Smooth muscle cell (in vitro differentiated cells): ENCODE measurements at regions not wholly inside any gene's neighbourhood (a gene's known extent, or its start where the extent isn't known, plus 50 kb on each side); places are given as distances from the start of the nearest gene placed in this dataset.

Experiments
- DNase-seq: peaks from one replicate; lab custom pipeline; 2025; ENCODE audit not compliant: unreplicated experiment; lab: John Stamatoyannopoulos, UW
- H2AFZ ChIP-seq: fragments of 200-600 bp; sonication (generic); 2 replicates; pipeline ENCODE4 v1.6.0; 2016; ENCODE audit warnings: antibody characterized with exemption, low read depth, mild to moderate bottlenecking
- H3F3A ChIP-seq: fragments of 200-600 bp; sonication (generic); 2 replicates; pipeline ENCODE4 v1.6.0; 2017; ENCODE audit warnings: antibody characterized with exemption, low read depth
- H3K27ac ChIP-seq: fragments of 200-600 bp; sonication (generic); 2 replicates; pipeline ENCODE4 v1.5.1; 2016; ENCODE audit warnings: low read depth, mild to moderate bottlenecking
- H3K27me3 ChIP-seq: fragments of 200-600 bp; sonication (generic); 2 replicates; pipeline ENCODE4 v1.6.1; 2016; ENCODE audit warnings: low read depth, mild to moderate bottlenecking
- H3K36me3 ChIP-seq: fragments of 200-600 bp; sonication (generic); 2 replicates; pipeline ENCODE4 v1.5.1; 2016; ENCODE audit warnings: low read depth
- H3K4me1 ChIP-seq: fragments of 200-600 bp; sonication (generic); 2 replicates; pipeline ENCODE4 v1.5.1; 2016; ENCODE audit warnings: low read depth
- H3K4me2 ChIP-seq: fragments of 200-600 bp; sonication (generic); 2 replicates; pipeline ENCODE4 v1.6.0; 2016; ENCODE audit warnings: mild to moderate bottlenecking
- H3K4me3 ChIP-seq: fragments of 200-600 bp; sonication (generic); 2 replicates; pipeline ENCODE4 v1.5.1; 2016; ENCODE audit warnings: mild to moderate bottlenecking
- H3K79me2 ChIP-seq: fragments of 200-600 bp; sonication (generic); 2 replicates; pipeline ENCODE4 v1.6.0; 2016; ENCODE audit warnings: low read depth, mild to moderate bottlenecking
- H3K9ac ChIP-seq: fragments of 200-600 bp; sonication (generic); 2 replicates; pipeline ENCODE4 v1.6.0; 2016; ENCODE audit warnings: low read depth
- H3K9me3 ChIP-seq: fragments of 200-600 bp; sonication (generic); replicated peaks from 2 replicates; pipeline ENCODE4 v1.5.1; 2016; ENCODE audit warnings: low read depth
- H4K20me1 ChIP-seq: fragments of 200-600 bp; sonication (generic); 2 replicates; pipeline ENCODE4 v1.6.0; 2016; ENCODE audit warnings: low read depth
- CTCF ChIP-seq: fragments of 200-600 bp; sonication (generic); IDR thresholded peaks from 2 replicates; pipeline ENCODE4 v1.5.1; 2017; ENCODE audit warnings: borderline replicate concordance, mild to moderate bottlenecking, antibody characterized with exemption; ENCODE audit not compliant: insufficient read depth, poor library complexity, severe bottlenecking
- WGBS: methylation state at CpG from one replicate; pipeline ENCODE4 v1.1.7; 2016; ENCODE audit warnings: low lambda C conversion rate; 5-methylcytosine and 5-hydroxymethylcytosine counted together

DNA sequence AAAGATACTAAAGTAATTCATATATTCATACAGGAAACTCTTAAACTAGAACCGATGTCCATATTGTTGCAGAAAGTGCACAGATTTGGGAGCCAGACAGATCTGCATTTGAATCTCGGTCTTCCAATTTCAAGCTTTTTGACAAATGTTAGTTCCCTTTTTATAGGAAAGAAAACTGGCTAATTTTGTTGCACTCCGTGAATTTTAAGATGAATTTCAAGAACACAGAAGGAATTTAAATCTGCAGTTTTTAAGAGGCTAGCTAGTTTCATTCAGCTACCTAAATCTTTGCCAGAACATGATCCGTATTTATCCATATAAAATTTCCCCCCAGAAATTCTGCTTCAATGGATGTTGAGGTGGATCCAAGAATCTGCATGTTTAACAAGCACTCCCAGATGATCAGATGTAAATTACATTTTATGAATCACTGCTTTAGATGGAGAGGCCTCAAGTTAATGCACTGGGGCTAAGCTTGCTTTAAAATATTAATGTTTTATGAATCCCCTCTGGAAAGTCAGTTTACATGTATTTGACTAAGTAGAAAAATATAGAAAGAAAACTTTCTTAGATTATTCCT is 1296.3 kb upstream of the CADM2 start:
- no peaks in the 10 kb centered on the region for H3F3A ChIP-seq
- H3K9ac ChIP-seq, result no peak overlapping the region
- no peak for TF ChIP-seq CTCF
- H3K9me3 ChIP-seq, result no peaks in the 10 kb centered on the region
- H3K4me3 ChIP-seq, result no peak overlapping the region
- no peak for DNase-seq
- no peaks in the 10 kb centered on the region for H3K36me3 ChIP-seq
- no peaks in the 10 kb centered on the region for H4K20me1 ChIP-seq
- H3K27ac ChIP-seq, result no peak overlapping the region
- H3K79me2 ChIP-seq, result no peaks in the 10 kb centered on the region
- no peak overlapping the region for H3K4me2 ChIP-seq
- H2AFZ ChIP-seq, result no peak overlapping the region
- whole genome bisulfite sequencing, result 88% methylated on average over 4 of the region's 4 CpGs
- H3K4me1 ChIP-seq, result no peaks in the 10 kb centered on the region
- no peaks in the 10 kb centered on the region for H3K27me3 ChIP-seq

DNA sequence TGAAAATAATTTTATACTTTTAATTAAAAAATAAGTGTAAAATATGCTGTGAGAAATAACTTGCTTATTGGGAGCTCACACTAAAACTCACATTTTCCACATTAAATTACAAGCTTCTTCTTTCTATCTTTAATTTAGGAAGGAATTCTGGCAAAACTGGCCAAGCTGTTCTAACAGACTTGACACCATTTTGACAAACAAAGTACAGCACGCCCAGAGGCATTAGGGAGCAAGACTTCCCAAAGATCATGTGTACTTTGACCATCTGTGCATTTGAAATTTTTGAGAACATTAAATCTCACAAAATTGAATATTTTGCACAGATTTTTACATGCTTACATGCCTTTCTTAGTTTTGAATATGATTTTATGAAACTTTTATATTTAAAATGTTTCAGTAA is 1288.4 kb upstream of the CADM2 start:
- no peaks in the 10 kb centered on the region for H3K27me3 ChIP-seq
- H3K27ac ChIP-seq, result no peak overlapping the region
- H3K4me3 ChIP-seq, result no peak overlapping the region
- TF ChIP-seq CTCF, result no peak
- H3K4me2 ChIP-seq, result no peak overlapping the region
- no peaks in the 10 kb centered on the region for H3K4me1 ChIP-seq
- no peak overlapping the region for H2AFZ ChIP-seq
- DNase-seq, result no peak
- WGBS, result 100% methylated on average over 1 of the region's 1 CpG
- H4K20me1 ChIP-seq, result no peaks in the 10 kb centered on the region
- no peaks in the 10 kb centered on the region for H3K9me3 ChIP-seq
- no peak overlapping the region for H3K9ac ChIP-seq
- no peaks in the 10 kb centered on the region for H3K79me2 ChIP-seq
- no peaks in the 10 kb centered on the region for H3K36me3 ChIP-seq
- H3F3A ChIP-seq, result no peaks in the 10 kb centered on the region

GRCh38 chr3:83683937-83684598 is 1274.7 kb upstream of the CADM2 start:
- Histone ChIP-seq H3K79me2 (no peaks in the 10 kb centered on the region), H2AFZ (no peak overlapping the region), H3K27me3 (no peaks in the 10 kb centered on the region), H3K4me2 (no peak overlapping the region), H4K20me1 (no peaks in the 10 kb centered on the region), H3K9me3 (no peaks in the 10 kb centered on the region), H3F3A (no peaks in the 10 kb centered on the region), H3K4me3 (no peak overlapping the region), H3K27ac (no peak overlapping the region), H3K36me3 (no peaks in the 10 kb centered on the region), H3K4me1 (no peaks in the 10 kb centered on the region), H3K9ac (no peak overlapping the region)
- TF ChIP-seq CTCF, result no peak
- 74% methylated on average over 4 of the region's 4 CpGs for WGBS
- no peak for DNase-seq

GRCh38 chr3:83706669-83707068 is 1252.1 kb upstream of the CADM2 start:
- Histone ChIP-seq H3K27ac (no peak overlapping the region), H3K4me2 (no peak overlapping the region), H4K20me1 (no peaks in the 10 kb centered on the region), H3K4me1 (no peaks in the 10 kb centered on the region), H3K9ac (no peak overlapping the region), H3K27me3 (no peaks in the 10 kb centered on the region), H2AFZ (no peak overlapping the region), H3K79me2 (no peaks in the 10 kb centered on the region), H3K36me3 (no peaks in the 10 kb centered on the region), H3K9me3 (no peaks in the 10 kb centered on the region), H3F3A (no peaks in the 10 kb centered on the region), H3K4me3 (no peak overlapping the region)
- 52% methylated on average over 1 of the region's 1 CpG for WGBS
- DNase-seq, result no peak
- no peak for TF ChIP-seq CTCF
